Loucy (cell line): ENCODE measurements at regions not wholly inside any gene's neighbourhood (a gene's known extent, or its start where the extent isn't known, plus 50 kb on each side); places are given as distances from the start of the nearest gene placed in this dataset.

Experiments
- H2AFZ ChIP-seq: fragments of 200-600 bp; sonication (generic); 2 replicates; pipeline ENCODE4 v1.6.0; 2016; ENCODE audit warnings: antibody characterized with exemption, mild to moderate bottlenecking, low read length, moderate library complexity
- H3F3A ChIP-seq: fragments of 200-600 bp; 2 replicates; pipeline ENCODE4 v1.6.0; 2016; ENCODE audit warnings: antibody characterized with exemption, low read depth, mild to moderate bottlenecking
- H3K27me3 ChIP-seq: fragments of 200-600 bp; sonication (generic); 2 replicates; pipeline ENCODE4 v1.6.1; 2014; ENCODE audit warnings: low read length, mild to moderate bottlenecking; ENCODE audit not compliant: insufficient read depth, poor library complexity, severe bottlenecking
- H3K36me3 ChIP-seq: fragments of 200-600 bp; sonication (generic); 2 replicates; pipeline ENCODE4 v1.6.1; 2016; ENCODE audit warnings: low read length; ENCODE audit not compliant: insufficient read depth
- H3K4me1 ChIP-seq: fragments of 200-600 bp; sonication (generic); 2 replicates; pipeline ENCODE4 v1.5.1; 2014; ENCODE audit warnings: low read length, mild to moderate bottlenecking; ENCODE audit not compliant: insufficient read depth, poor library complexity, severe bottlenecking
- H3K4me2 ChIP-seq: fragments of 200-600 bp; sonication (generic); 2 replicates; pipeline ENCODE4 v1.6.0; 2014; ENCODE audit warnings: antibody characterized with exemption, low read length, low read depth, mild to moderate bottlenecking; ENCODE audit not compliant: poor library complexity, severe bottlenecking
- H3K4me3 ChIP-seq: fragments of 200-600 bp; sonication (generic); 2 replicates; pipeline ENCODE4 v1.5.1; 2014; ENCODE audit warnings: low read length, mild to moderate bottlenecking, mixed read lengths; ENCODE audit not compliant: poor library complexity, severe bottlenecking
- H3K79me2 ChIP-seq: fragments of 200-600 bp; sonication (generic); 2 replicates; pipeline ENCODE4 v1.6.1; 2014; ENCODE audit warnings: low read length; ENCODE audit not compliant: insufficient read depth
- H3K9ac ChIP-seq: fragments of 200-600 bp; sonication (generic); 2 replicates; pipeline ENCODE4 v1.6.0; 2014; ENCODE audit warnings: mild to moderate bottlenecking, low read depth, low read length, moderate library complexity; ENCODE audit not compliant: poor library complexity, severe bottlenecking
- H3K9me2 ChIP-seq: fragments of 200-600 bp; sonication (generic); replicated peaks from 2 replicates; pipeline ENCODE4 v1.6.1; 2016; ENCODE audit warnings: low read depth, low read length, mixed read lengths
- H3K9me3 ChIP-seq: fragments of 200-600 bp; sonication (generic); 2 replicates; pipeline ENCODE4 v1.6.1; 2014; ENCODE audit warnings: mild to moderate bottlenecking, antibody characterized with exemption, low read length, low read depth; ENCODE audit not compliant: insufficient read depth
- H4K20me1 ChIP-seq: fragments of 200-600 bp; sonication (generic); 2 replicates; pipeline ENCODE4 v1.6.0; 2014; ENCODE audit warnings: antibody characterized with exemption, low read length, mild to moderate bottlenecking; ENCODE audit not compliant: insufficient read depth, poor library complexity, severe bottlenecking
- CTCF ChIP-seq: fragments of 200-600 bp; sonication (generic); conservative IDR thresholded peaks from 2 replicates; pipeline ENCODE4 v1.5.1; 2014; ENCODE audit warnings: mild to moderate bottlenecking, antibody characterized with exemption, low read length
- EZH2phosphoT487 ChIP-seq: fragments of 200-600 bp; IDR thresholded peaks from 2 replicates; pipeline ENCODE4 v1.6.1; 2018; ENCODE audit warnings: antibody characterized with exemption, mild to moderate bottlenecking, moderate library complexity, borderline replicate concordance

- Histone ChIP-seq H3K27me3 (no peaks in the 10 kb centered on the region), H3K9me3 (no peaks in the 10 kb centered on the region), H3K4me2 (no peak overlapping the region)
Measured at GRCh38 chr20:6635034-6635736, 132.3 kb upstream of the BMP2 start.

GRCh38 chr20:6632187-6632586 lies 135.3 kb upstream of the BMP2 start:
- H3K9me3 ChIP-seq, result no peaks in the 10 kb centered on the region
- no peak overlapping the region for H3K9ac ChIP-seq
- no peaks in the 10 kb centered on the region for H3K9me2 ChIP-seq
- no peak overlapping the region for H3K4me2 ChIP-seq
- no peak overlapping the region for H2AFZ ChIP-seq
- TF ChIP-seq CTCF (no peak), EZH2phosphoT487 (no peak)
- no peaks in the 10 kb centered on the region for H3F3A ChIP-seq
- no peaks in the 10 kb centered on the region for H3K79me2 ChIP-seq
- H3K4me1 ChIP-seq, result no peaks in the 10 kb centered on the region
- no peaks in the 10 kb centered on the region for H3K27me3 ChIP-seq
- no peak overlapping the region for H3K4me3 ChIP-seq
- no peaks in the 10 kb centered on the region for H3K36me3 ChIP-seq
- no peaks in the 10 kb centered on the region for H4K20me1 ChIP-seq

More at GRCh38 chr20:6635034-6635736, 132.3 kb upstream of the BMP2 start:
- no peaks in the 10 kb centered on the region for H3K36me3 ChIP-seq
- no peaks in the 10 kb centered on the region for H3F3A ChIP-seq
- no peak overlapping the region for H2AFZ ChIP-seq
- no peak overlapping the region for H3K9ac ChIP-seq
- no peaks in the 10 kb centered on the region for H3K4me1 ChIP-seq
- H4K20me1 ChIP-seq, result no peaks in the 10 kb centered on the region
- no peaks in the 10 kb centered on the region for H3K79me2 ChIP-seq
- TF ChIP-seq EZH2phosphoT487 (no peak), CTCF (no peak)
- H3K9me2 ChIP-seq, result no peaks in the 10 kb centered on the region
- H3K4me3 ChIP-seq, result no peak overlapping the region

- H3K36me3 ChIP-seq, result no peaks in the 10 kb centered on the region
- H3K79me2 ChIP-seq, result no peaks in the 10 kb centered on the region
- no peak overlapping the region for H3K4me2 ChIP-seq
- no peak overlapping the region for H2AFZ ChIP-seq
- no peaks in the 10 kb centered on the region for H3K9me3 ChIP-seq
- TF ChIP-seq CTCF (no peak), EZH2phosphoT487 (no peak)
- H3K4me3 ChIP-seq, result no peak overlapping the region
- no peaks in the 10 kb centered on the region for H3K4me1 ChIP-seq
- H4K20me1 ChIP-seq, result no peaks in the 10 kb centered on the region
- H3K9me2 ChIP-seq, result no peaks in the 10 kb centered on the region
- no peaks in the 10 kb centered on the region for H3F3A ChIP-seq
- no peak overlapping the region for H3K9ac ChIP-seq
- H3K27me3 ChIP-seq, result no peaks in the 10 kb centered on the region
Measured at GRCh38 chr20:6630514-6630913, 137.0 kb upstream of the BMP2 start.
